Lower lobe of right lung (tissue), 2 donors: ENCODE measurements at regions not wholly inside any gene's neighbourhood (a gene's known extent, or its start where the extent isn't known, plus 50 kb on each side); places are given as distances from the start of the nearest gene placed in this dataset.

Source experiments
- ATAC-seq, 2 donors: fragments of 200-7000 bp; cut with Tn5 transposase; one replicate each; pipeline ENCODE4 v1.9.1; 2020 to 2022; ENCODE audit warnings: mild to moderate bottlenecking in 2 of 2, moderate library complexity in 2 of 2
- DNase-seq: peaks from one replicate; pipeline ENCODE4 v3.0.0-alpha.2; 2020
- H3K27ac ChIP-seq: fragments of 200-600 bp; one replicate; pipeline ENCODE4 v1.8.0; 2022
- H3K27me3 ChIP-seq: fragments of 200-600 bp; one replicate; pipeline ENCODE4 v1.8.0; 2022; ENCODE audit warnings: low read depth
- H3K36me3 ChIP-seq: fragments of 200-600 bp; one replicate; pipeline ENCODE4 v1.8.0; 2022; ENCODE audit warnings: mild to moderate bottlenecking
- H3K4me1 ChIP-seq: fragments of 200-600 bp; one replicate; pipeline ENCODE4 v1.8.0; 2022
- H3K4me3 ChIP-seq: fragments of 200-600 bp; one replicate; pipeline ENCODE4 v1.8.0; 2022; ENCODE audit warnings: mild to moderate bottlenecking
- H3K9me3 ChIP-seq: fragments of 200-600 bp; one replicate; pipeline ENCODE4 v1.8.0; 2022
- CTCF ChIP-seq: fragments of 200-600 bp; IDR thresholded peaks from one replicate; pipeline ENCODE4 v1.8.0; 2022; ENCODE audit warnings: antibody characterized with exemption, mild to moderate bottlenecking
- intact Hi-C: fragments of 100-400 bp; cut with DNase I; formaldehyde crosslinking; loops from one replicate; pipeline ENCODE4 v1.11.0; 2022
- donor health status: DM: no; HTN: yes; CAD: no; lungs with severe emphysema.

- H3K36me3 ChIP-seq, result no peaks in the 10 kb centered on the region
- no peak overlapping the region for H3K27ac ChIP-seq
- no peak overlapping the region for H3K4me3 ChIP-seq
- H3K4me1 ChIP-seq, result no peaks in the 10 kb centered on the region
- DNase-seq, result no peak
- intact Hi-C loops, result no loop called here
- no peak for ATAC-seq
- no peaks in the 10 kb centered on the region for H3K9me3 ChIP-seq
- TF ChIP-seq CTCF, result no peak
- no peaks in the 10 kb centered on the region for H3K27me3 ChIP-seq
Measured at GRCh38 chr9:105171076-105171475, 73.4 kb upstream of the SLC44A1 start.

- Histone ChIP-seq H3K27ac (no peak overlapping the region), H3K9me3 (no peaks in the 10 kb centered on the region), H3K4me1 (no peaks in the 10 kb centered on the region), H3K36me3 (no peaks in the 10 kb centered on the region), H3K4me3 (no peak overlapping the region), H3K27me3 (no peaks in the 10 kb centered on the region)
- TF ChIP-seq CTCF, result no peak
- intact Hi-C loops, result no loop called here
- DNase-seq (no peak), ATAC-seq (no peak)
Measured at GRCh38 chr9:105171589-105171988, 72.9 kb upstream of the SLC44A1 start.

- Histone ChIP-seq H3K27ac (no peak overlapping the region), H3K4me1 (no peaks in the 10 kb centered on the region), H3K27me3 (no peaks in the 10 kb centered on the region), H3K36me3 (no peaks in the 10 kb centered on the region), H3K4me3 (no peak overlapping the region), H3K9me3 (no peaks in the 10 kb centered on the region)
- ATAC-seq, result no peak
- DNase-seq, result no peak
- intact Hi-C loops, result no loop called here
- TF ChIP-seq CTCF, result no peak
Measured at GRCh38 chr9:105172436-105172835, 72.0 kb upstream of the SLC44A1 start.

GRCh38 chr9:105173306-105173705 is 71.1 kb upstream of the SLC44A1 start:
- no peak overlapping the region for H3K4me3 ChIP-seq
- ATAC-seq, result no peak
- H3K27ac ChIP-seq, result no peak overlapping the region
- H3K4me1 ChIP-seq, result no peaks in the 10 kb centered on the region
- no peaks in the 10 kb centered on the region for H3K9me3 ChIP-seq
- TF ChIP-seq CTCF, result no peak
- intact Hi-C loops, result no loop called here
- no peaks in the 10 kb centered on the region for H3K27me3 ChIP-seq
- H3K36me3 ChIP-seq, result no peaks in the 10 kb centered on the region
- no peak for DNase-seq

- H3K4me3 ChIP-seq, result no peak overlapping the region
- no peak overlapping the region for H3K27ac ChIP-seq
- TF ChIP-seq CTCF, result no peak
- intact Hi-C loops, result no loop called here
- no peaks in the 10 kb centered on the region for H3K9me3 ChIP-seq
- ATAC-seq, result no peak
- H3K27me3 ChIP-seq, result no peaks in the 10 kb centered on the region
- no peak for DNase-seq
- no peaks in the 10 kb centered on the region for H3K36me3 ChIP-seq
- no peaks in the 10 kb centered on the region for H3K4me1 ChIP-seq
Measured at GRCh38 chr9:105173826-105174225, 70.6 kb upstream of the SLC44A1 start.

- intact Hi-C loops, result no loop called here
- Histone ChIP-seq H3K4me1 (no peaks in the 10 kb centered on the region), H3K4me3 (no peak overlapping the region), H3K9me3 (no peaks in the 10 kb centered on the region), H3K27me3 (no peaks in the 10 kb centered on the region), H3K36me3 (no peaks in the 10 kb centered on the region), H3K27ac (no peak overlapping the region)
- no peak for TF ChIP-seq CTCF
- DNase-seq, result no peak
- no peak for ATAC-seq
Measured at GRCh38 chr9:105176194-105176593, 68.3 kb upstream of the SLC44A1 start.
